ENCODE measurements at regions not wholly inside any gene's neighbourhood (a gene's known extent, or its start where the extent isn't known, plus 50 kb on each side); places are given as distances from the start of the nearest gene placed in this dataset.
"Not testable (repeated sequence)": the region's sequence is repeated elsewhere in the genome, so short reads cannot be mapped to it uniquely, and the experiment has no call there.

GRCh38 chr3:125645616-125646015 is 50.3 kb upstream of the OSBPL11 start:
- DNase-seq, result no peak

- DNase-seq, result no peak
Measured at GRCh38 chr3:125646581-125646980, 51.3 kb upstream of the OSBPL11 start.

- no peak for DNase-seq
Measured at GRCh38 chr3:125647318-125648014, 52.2 kb upstream of the OSBPL11 start.

GRCh38 chr3:125651244-125651643 is 55.9 kb upstream of the OSBPL11 start:
- DNase-seq, result no peak

- DNase-seq, result no peak
Measured at GRCh38 chr3:125652349-125652748, 57.1 kb upstream of the OSBPL11 start.

GRCh38 chr3:125654526-125654925 is 59.2 kb upstream of the OSBPL11 start:
- DNase-seq, result no peak

- no peak for DNase-seq
Measured at GRCh38 chr3:125662675-125663074, 67.4 kb upstream of the OSBPL11 start.

- DNase-seq, result no peak
Measured at GRCh38 chr3:125670352-125670751, 75.1 kb upstream of the OSBPL11 start.

- DNase-seq, result no peak
Measured at GRCh38 chr3:125670945-125671344, 75.6 kb upstream of the OSBPL11 start.

GRCh38 chr3:125671461-125672243 is 76.4 kb upstream of the OSBPL11 start:
- no peak for DNase-seq

GRCh38 chr3:125675791-125676190 is 80.5 kb upstream of the OSBPL11 start:
- DNase-seq, result no peak

GRCh38 chr3:125679258-125679657 is 84.0 kb upstream of the OSBPL11 start:
- DNase-seq, result no peak

GRCh38 chr3:125681146-125681545 is 85.8 kb upstream of the OSBPL11 start:
- no peak for DNase-seq

- not testable (repeated sequence) for DNase-seq
Measured at GRCh38 chr3:125681906-125682305, 86.6 kb upstream of the OSBPL11 start.

GRCh38 chr3:125682610-125683009 is 87.3 kb upstream of the OSBPL11 start:
- not testable (repeated sequence) for DNase-seq

GRCh38 chr3:125683067-125683829 is 88.0 kb upstream of the OSBPL11 start:
- no peak for DNase-seq

- DNase-seq, result no peak
Measured at GRCh38 chr3:125684199-125684598, 88.9 kb upstream of the OSBPL11 start.

- DNase-seq, result not testable (repeated sequence)
Measured at GRCh38 chr3:125685741-125686140, 90.4 kb upstream of the OSBPL11 start.

GRCh38 chr3:125692361-125692760 is 97.1 kb upstream of the OSBPL11 start:
- DNase-seq, result no peak

- DNase-seq, result no peak
Measured at GRCh38 chr3:125693887-125694286, 98.6 kb upstream of the OSBPL11 start.

GRCh38 chr3:125694761-125695294 is 99.5 kb upstream of the OSBPL11 start:
- no peak for DNase-seq

- no peak for DNase-seq
Measured at GRCh38 chr3:125695688-125696087, 100.4 kb upstream of the OSBPL11 start.

GRCh38 chr3:125697126-125697525 is 101.8 kb upstream of the OSBPL11 start:
- not testable (repeated sequence) for DNase-seq

Data from activated CD4-positive, alpha-beta T cell treated with anti-CD3 and anti-CD28 coated beads, Interleukin-2, Interleukin-6, amounts not matched to agents 100 ng/mL and 50 ng/mL, durations not matched to agents 16 hours and 8 hours (primary cell).